Caco-2 (cell line): ENCODE measurements at regions not wholly inside any gene's neighbourhood (a gene's known extent, or its start where the extent isn't known, plus 50 kb on each side); places are given as distances from the start of the nearest gene placed in this dataset.

Experiments used
- BruUV-seq: library from RNA; stranded (reverse); fragments of 400-500 nt; replicated peaks from 2 replicates; lab custom pipeline; 2021; lab: Mats Ljungman, UMichigan
- CTCF ChIA-PET: fragments of 300-600 bp; sonication (Branson Sonifier 250); formaldehyde crosslinking; loops from one replicate; lab custom pipeline; 2022; ENCODE audit warnings: antibody characterized with exemption; lab: Charles Lee
- POLR2A ChIA-PET: fragments of 300-600 bp; sonication (Branson Sonifier 250); formaldehyde crosslinking; loops from one replicate; lab custom pipeline; 2022; ENCODE audit warnings: antibody characterized with exemption; lab: Charles Lee
- DNase-seq, 2 experiments: peaks; one replicate each; pipeline versions ENCODE4 v3.0.0 to v3.0.0-alpha.2; 2020 to 2022
- H3K27me3 ChIP-seq: replicated peaks from 2 replicates; pipeline ENCODE4 v1.6.0; 2011; ENCODE audit warnings: low read length; ENCODE audit not compliant: control insufficient read depth, insufficient read depth
- H3K36me3 ChIP-seq: 2 replicates; pipeline ENCODE4 v1.5.1; 2011; ENCODE audit warnings: low read length; ENCODE audit not compliant: control insufficient read depth, insufficient read depth
- H3K4me1 ChIP-seq: fragments of 250-450 bp; sonication (Bioruptor Pico); 2 replicates; pipeline ENCODE4 v1.5.1; 2020; ENCODE audit warnings: mild to moderate bottlenecking
- H3K4me3 ChIP-seq: 2 replicates; pipeline ENCODE4 v1.5.1; 2011; ENCODE audit warnings: low read depth, mild to moderate bottlenecking, control low read depth, low read length
- H3K9me3 ChIP-seq: fragments of 250-450 bp; sonication (Bioruptor Pico); 2 replicates; pipeline ENCODE4 v1.5.1; 2020; ENCODE audit warnings: mild to moderate bottlenecking, moderate library complexity
- H3K27ac Mint-ChIP-seq: one replicate; pipeline ENCODE4 v1.8.0; 2022; ENCODE audit warnings: mixed read lengths; ENCODE audit not compliant: unreplicated experiment
- H3K27me3 Mint-ChIP-seq: one replicate; pipeline ENCODE4 v1.8.0; 2022; ENCODE audit warnings: mixed read lengths; ENCODE audit not compliant: insufficient read depth, unreplicated experiment
- H3K36me3 Mint-ChIP-seq: one replicate; pipeline ENCODE4 v1.8.0; 2022; ENCODE audit warnings: mild to moderate bottlenecking, mixed read lengths; ENCODE audit not compliant: insufficient read depth, unreplicated experiment
- H3K4me1 Mint-ChIP-seq: one replicate; pipeline ENCODE4 v1.8.0; 2022; ENCODE audit warnings: low read depth, mixed read lengths; ENCODE audit not compliant: unreplicated experiment
- H3K4me3 Mint-ChIP-seq: one replicate; pipeline ENCODE4 v1.8.0; 2022; ENCODE audit warnings: mild to moderate bottlenecking, moderate library complexity, mixed read lengths; ENCODE audit not compliant: unreplicated experiment
- H3K9me3 Mint-ChIP-seq: one replicate; pipeline ENCODE4 v1.8.0; 2022; ENCODE audit warnings: mixed read lengths; ENCODE audit not compliant: unreplicated experiment
- intact Hi-C: fragments of 100-400 bp; cut with micrococcal nuclease; formaldehyde crosslinking; loops from one replicate; pipeline ENCODE4 v1.10.0; 2022; ENCODE audit not compliant: unreplicated experiment
- TF ChIP-seq, protein P1 (sequence below), 2 experiments: fragments of 200-600 bp in 1 of 2; IDR thresholded peaks; 1 replicate in 1 of 2; 2 replicates in 1 of 2; pipeline versions ENCODE4 v1.5.1 to v1.8.0; 2011 to 2022; ENCODE audit warnings: antibody characterized with exemption in 1 of 2, control low read depth in 1 of 2, inconsistent platforms in 1 of 2, low read depth in 1 of 2, low read length in 1 of 2, mild to moderate bottlenecking in 1 of 2, moderate library complexity in 1 of 2; ENCODE audit not compliant: insufficient read depth in 1 of 2, severe bottlenecking in 1 of 2, unreplicated experiment in 1 of 2

- Mint-ChIP-seq H3K27me3 (no peaks in the 10 kb centered on the region), H3K4me1 (no peaks in the 10 kb centered on the region), H3K9me3 (no peaks in the 10 kb centered on the region), H3K27ac (no peak overlapping the region), H3K4me3 (no peak overlapping the region), H3K36me3 (no peaks in the 10 kb centered on the region)
- H3K36me3 ChIP-seq = no peaks in the 10 kb centered on the region
- BruUV-seq = no TSS peak
- CTCF ChIA-PET = no interaction called here
- H3K27me3 ChIP-seq = no peaks in the 10 kb centered on the region
- TF ChIP-seq, protein P1, sequence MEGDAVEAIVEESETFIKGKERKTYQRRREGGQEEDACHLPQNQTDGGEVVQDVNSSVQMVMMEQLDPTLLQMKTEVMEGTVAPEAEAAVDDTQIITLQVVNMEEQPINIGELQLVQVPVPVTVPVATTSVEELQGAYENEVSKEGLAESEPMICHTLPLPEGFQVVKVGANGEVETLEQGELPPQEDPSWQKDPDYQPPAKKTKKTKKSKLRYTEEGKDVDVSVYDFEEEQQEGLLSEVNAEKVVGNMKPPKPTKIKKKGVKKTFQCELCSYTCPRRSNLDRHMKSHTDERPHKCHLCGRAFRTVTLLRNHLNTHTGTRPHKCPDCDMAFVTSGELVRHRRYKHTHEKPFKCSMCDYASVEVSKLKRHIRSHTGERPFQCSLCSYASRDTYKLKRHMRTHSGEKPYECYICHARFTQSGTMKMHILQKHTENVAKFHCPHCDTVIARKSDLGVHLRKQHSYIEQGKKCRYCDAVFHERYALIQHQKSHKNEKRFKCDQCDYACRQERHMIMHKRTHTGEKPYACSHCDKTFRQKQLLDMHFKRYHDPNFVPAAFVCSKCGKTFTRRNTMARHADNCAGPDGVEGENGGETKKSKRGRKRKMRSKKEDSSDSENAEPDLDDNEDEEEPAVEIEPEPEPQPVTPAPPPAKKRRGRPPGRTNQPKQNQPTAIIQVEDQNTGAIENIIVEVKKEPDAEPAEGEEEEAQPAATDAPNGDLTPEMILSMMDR (IDR thresholded peaks at IDR 0.05; ENCODE audit: insufficient read depth in 1 of 2, low read depth in 1 of 2, low read length in 1 of 2, severe bottlenecking in 1 of 2, unreplicated experiment in 1 of 2) = no peak
- DNase-seq = no peak
- POLR2A ChIA-PET = no interaction called here
- intact Hi-C loops = no loop called here
- peaks cover 3% of the 10 kb centered on the region; the same call in 1 of the 2 replicates for H3K9me3 ChIP-seq
- no peak overlapping the region for H3K4me3 ChIP-seq
- H3K4me1 ChIP-seq = no peaks in the 10 kb centered on the region
Measured at GRCh38 chr12:29992366-29992765, 208.6 kb upstream of the TMTC1 start.

- no peaks in the 10 kb centered on the region for H3K27me3 ChIP-seq
- H3K4me3 ChIP-seq = no peak overlapping the region
- peaks cover 3% of the 10 kb centered on the region; the same call in 1 of the 2 replicates for H3K9me3 ChIP-seq
- ChIA-PET POLR2A (no interaction called here), CTCF (no interaction called here)
- DNase-seq = no peak
- BruUV-seq = no TSS peak
- TF ChIP-seq, protein P1 (IDR thresholded peaks at IDR 0.05; ENCODE audit: insufficient read depth in 1 of 2, low read depth in 1 of 2, low read length in 1 of 2, severe bottlenecking in 1 of 2, unreplicated experiment in 1 of 2) = no peak
- Mint-ChIP-seq H3K27ac (no peak overlapping the region), H3K36me3 (no peaks in the 10 kb centered on the region), H3K27me3 (no peaks in the 10 kb centered on the region), H3K4me3 (no peak overlapping the region), H3K4me1 (no peaks in the 10 kb centered on the region), H3K9me3 (no peaks in the 10 kb centered on the region)
- intact Hi-C loops = no loop called here
- H3K36me3 ChIP-seq = no peaks in the 10 kb centered on the region
- no peaks in the 10 kb centered on the region for H3K4me1 ChIP-seq
Measured at GRCh38 chr12:29991924-29992323, 208.2 kb upstream of the TMTC1 start.

- CTCF ChIA-PET = no interaction called here
- POLR2A ChIA-PET = no interaction called here
Measured at GRCh38 chr12:29990971-29991370, 207.2 kb upstream of the TMTC1 start.

More at GRCh38 chr12:29990971-29991370, 207.2 kb upstream of the TMTC1 start:
- Histone ChIP-seq H3K4me3 (no peak overlapping the region), H3K4me1 (no peaks in the 10 kb centered on the region), H3K9me3 (peaks cover 3% of the 10 kb centered on the region; the same call in 1 of the 2 replicates), H3K27me3 (no peaks in the 10 kb centered on the region), H3K36me3 (no peaks in the 10 kb centered on the region)
- Mint-ChIP-seq H3K9me3 (peaks cover under 1% of the 10 kb centered on the region), H3K4me3 (no peak overlapping the region), H3K4me1 (no peaks in the 10 kb centered on the region), H3K27ac (no peak overlapping the region), H3K36me3 (no peaks in the 10 kb centered on the region), H3K27me3 (no peaks in the 10 kb centered on the region)
- no TSS peak for BruUV-seq
- no peak for DNase-seq
- TF ChIP-seq, protein P1 (IDR thresholded peaks at IDR 0.05; ENCODE audit: insufficient read depth in 1 of 2, low read depth in 1 of 2, low read length in 1 of 2, severe bottlenecking in 1 of 2, unreplicated experiment in 1 of 2) = no peak
- intact Hi-C loops = no loop called here
